ENCODE measurements at regions not wholly inside any gene's neighbourhood (a gene's known extent, or its start where the extent isn't known, plus 50 kb on each side); places are given as distances from the start of the nearest gene placed in this dataset.

DNA sequence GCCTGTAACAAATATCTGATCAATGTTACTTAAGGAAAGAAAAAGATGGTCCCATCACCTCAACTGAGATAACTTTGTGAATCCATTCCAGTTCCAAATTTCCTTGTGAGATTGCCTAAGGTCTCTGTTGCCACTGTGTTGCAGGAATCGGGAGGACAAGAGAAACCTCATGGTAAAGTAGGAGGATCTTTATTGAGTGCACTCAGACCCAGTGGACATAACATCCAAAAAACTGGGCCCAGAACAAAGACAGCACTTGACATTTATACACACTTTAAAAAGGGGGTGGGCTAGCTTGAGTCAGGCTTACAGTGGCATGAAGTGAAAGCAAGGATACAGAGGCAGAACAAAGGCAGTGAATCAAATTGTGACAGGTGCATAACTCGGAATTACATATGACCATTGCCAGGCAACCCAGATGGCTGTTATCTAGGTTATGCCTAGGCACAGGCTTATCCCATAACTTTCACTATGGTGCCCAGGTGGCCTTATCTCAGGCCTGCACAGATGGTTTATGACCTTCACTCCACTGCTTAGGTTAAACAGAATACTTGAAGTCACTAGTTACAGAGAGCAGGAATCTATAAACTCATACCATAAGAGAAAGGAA is 459.4 kb upstream of the PCDH20 start:
- H3K4me3 ChIP-seq (ENCODE audit: low read depth, low read length): no peak overlapping the region
- no peak for TF ChIP-seq CTCF (conservative IDR thresholded peaks at IDR 0.05; ENCODE audit: low read depth, low read length)
- DNase-seq (ENCODE audit: low read depth): no peak

DNA sequence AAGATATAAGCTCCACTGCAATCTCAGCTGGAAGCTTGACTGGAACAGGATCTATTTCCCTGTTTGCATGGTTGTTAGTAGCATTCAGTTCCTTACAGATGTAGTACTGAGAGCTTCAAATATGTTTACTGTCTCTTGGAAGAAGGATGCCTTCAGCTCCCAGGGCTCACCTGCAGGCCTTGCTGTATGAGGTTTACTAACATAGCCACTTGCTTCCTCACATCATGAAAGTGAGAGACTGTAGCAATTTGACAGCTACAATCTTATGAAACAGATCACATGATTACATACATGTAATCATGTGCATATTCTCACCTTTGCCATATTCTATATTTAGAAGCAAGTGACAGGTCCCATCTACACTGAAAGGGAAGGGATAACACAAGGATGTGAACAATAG is 458.1 kb upstream of the PCDH20 start:
- no peak for DNase-seq (ENCODE audit: low read depth)
- TF ChIP-seq CTCF (conservative IDR thresholded peaks at IDR 0.05; ENCODE audit: low read depth, low read length): no peak

GRCh38 chr13:61857198-61857597 is 441.5 kb upstream of the PCDH20 start:
- H3K4me3 ChIP-seq (ENCODE audit: low read depth, low read length): no peak overlapping the region
- no peak for TF ChIP-seq CTCF (conservative IDR thresholded peaks at IDR 0.05; ENCODE audit: low read depth, low read length)
- DNase-seq (ENCODE audit: low read depth): no peak

More for the DNA sequence above, 458.1 kb upstream of the PCDH20 start:
- H3K4me3 ChIP-seq (ENCODE audit: low read depth, low read length): no peak overlapping the region

DNA sequence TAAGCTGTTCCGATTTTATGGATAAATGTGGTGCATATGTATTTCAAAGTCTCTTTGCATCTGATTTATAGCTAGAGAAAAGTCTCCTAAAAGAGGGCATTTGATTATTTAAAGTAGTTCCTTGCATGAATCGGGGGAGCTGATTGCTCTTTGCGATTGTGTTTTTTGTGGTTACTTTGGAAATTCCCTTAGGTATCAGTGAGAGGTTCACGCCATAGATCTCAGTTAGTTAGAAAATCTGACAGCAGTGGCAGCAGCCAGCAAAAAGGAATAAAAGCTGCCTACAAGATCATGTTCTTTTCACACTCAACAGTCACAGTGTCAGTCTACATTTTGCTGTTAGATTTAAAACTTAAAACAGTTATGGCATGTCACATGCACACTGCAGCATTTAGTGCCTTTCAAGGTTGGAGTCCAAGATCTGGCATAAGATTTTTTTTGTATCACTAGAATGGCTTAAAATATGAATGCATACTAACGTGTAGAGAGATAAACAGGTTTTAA is 436.5 kb upstream of the PCDH20 start:
- no peak overlapping the region for H3K4me3 ChIP-seq (ENCODE audit: low read depth, low read length)
- no peak for DNase-seq (ENCODE audit: low read depth)
- TF ChIP-seq CTCF (conservative IDR thresholded peaks at IDR 0.05; ENCODE audit: low read depth, low read length): no peak

- DNase-seq (ENCODE audit: low read depth): no peak
- H3K4me3 ChIP-seq (ENCODE audit: low read depth, low read length): no peak overlapping the region
- no peak for TF ChIP-seq CTCF (conservative IDR thresholded peaks at IDR 0.05; ENCODE audit: low read depth, low read length)
These were observed 435.1 kb upstream of the PCDH20 start for GRCh38 chr13:61850794-61851193.

DNA sequence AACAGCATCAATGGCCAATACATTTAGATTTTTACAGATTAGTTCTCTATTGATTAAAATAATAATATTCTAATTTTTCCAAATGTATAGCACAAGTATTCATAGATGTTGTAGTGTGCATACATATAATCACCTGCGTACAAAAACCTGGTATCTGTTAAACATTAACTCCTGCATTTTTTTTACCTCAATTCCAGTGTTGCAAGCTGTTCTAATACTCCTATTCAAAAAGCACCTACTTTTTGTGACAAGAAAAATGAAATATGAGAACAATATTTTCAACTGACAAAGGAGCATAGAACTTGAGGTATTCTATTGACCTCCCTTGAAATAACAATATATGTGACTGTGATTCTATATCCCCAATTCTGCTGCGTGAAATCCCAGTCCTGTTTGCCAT is 422.9 kb upstream of the PCDH20 start:
- TF ChIP-seq CTCF (conservative IDR thresholded peaks at IDR 0.05; ENCODE audit: low read depth, low read length): no peak
- DNase-seq (ENCODE audit: low read depth): no peak

GRCh38 chr13:61833228-61833627 is 417.6 kb upstream of the PCDH20 start:
- no peak for DNase-seq (ENCODE audit: low read depth)
- no peak for TF ChIP-seq CTCF (conservative IDR thresholded peaks at IDR 0.05; ENCODE audit: low read depth, low read length)

More for the DNA sequence above, 422.9 kb upstream of the PCDH20 start:
- H3K4me3 ChIP-seq (ENCODE audit: low read depth, low read length): no peak overlapping the region

More at GRCh38 chr13:61833228-61833627, 417.6 kb upstream of the PCDH20 start:
- H3K4me3 ChIP-seq (ENCODE audit: low read depth, low read length): no peak overlapping the region
